Epithelial cell of proximal tubule (primary cell): ENCODE measurements at regions not wholly inside any gene's neighbourhood (a gene's known extent, or its start where the extent isn't known, plus 50 kb on each side); places are given as distances from the start of the nearest gene placed in this dataset.

ENCODE experiments used
- DNase-seq: peaks from one replicate; pipeline ENCODE4 v3.0.0-alpha.2; 2011; ENCODE audit warnings: low read depth
- H3K4me3 ChIP-seq: 2 replicates; pipeline ENCODE4 v1.5.1; 2011; ENCODE audit warnings: low read depth, mild to moderate bottlenecking, low read length
- TF ChIP-seq, protein P1 (sequence below): conservative IDR thresholded peaks from 2 replicates; pipeline ENCODE4 v1.5.1; 2012; ENCODE audit warnings: low read depth, mild to moderate bottlenecking, low read length

DNA sequence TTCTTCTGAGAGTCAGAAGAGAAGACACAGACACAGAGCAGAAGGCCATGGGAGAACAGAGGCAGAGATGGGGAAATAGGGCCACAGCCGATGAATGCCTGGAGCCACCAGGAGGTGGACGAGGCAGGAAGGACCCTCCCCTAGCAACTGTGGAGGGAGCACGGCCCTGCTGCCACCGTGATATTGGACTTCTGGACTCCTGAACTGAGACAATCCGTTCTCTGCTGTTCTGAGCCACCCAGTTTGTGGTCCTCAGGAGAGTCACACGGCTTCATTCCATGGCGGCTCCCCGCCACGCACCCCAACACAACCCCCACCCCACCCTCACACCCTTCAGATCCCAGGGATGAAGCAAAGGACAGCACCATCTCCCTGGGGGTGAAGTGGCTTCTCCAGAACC lies 338.1 kb downstream of the CTTN start:
- no peak for DNase-seq
- TF ChIP-seq, protein P1, sequence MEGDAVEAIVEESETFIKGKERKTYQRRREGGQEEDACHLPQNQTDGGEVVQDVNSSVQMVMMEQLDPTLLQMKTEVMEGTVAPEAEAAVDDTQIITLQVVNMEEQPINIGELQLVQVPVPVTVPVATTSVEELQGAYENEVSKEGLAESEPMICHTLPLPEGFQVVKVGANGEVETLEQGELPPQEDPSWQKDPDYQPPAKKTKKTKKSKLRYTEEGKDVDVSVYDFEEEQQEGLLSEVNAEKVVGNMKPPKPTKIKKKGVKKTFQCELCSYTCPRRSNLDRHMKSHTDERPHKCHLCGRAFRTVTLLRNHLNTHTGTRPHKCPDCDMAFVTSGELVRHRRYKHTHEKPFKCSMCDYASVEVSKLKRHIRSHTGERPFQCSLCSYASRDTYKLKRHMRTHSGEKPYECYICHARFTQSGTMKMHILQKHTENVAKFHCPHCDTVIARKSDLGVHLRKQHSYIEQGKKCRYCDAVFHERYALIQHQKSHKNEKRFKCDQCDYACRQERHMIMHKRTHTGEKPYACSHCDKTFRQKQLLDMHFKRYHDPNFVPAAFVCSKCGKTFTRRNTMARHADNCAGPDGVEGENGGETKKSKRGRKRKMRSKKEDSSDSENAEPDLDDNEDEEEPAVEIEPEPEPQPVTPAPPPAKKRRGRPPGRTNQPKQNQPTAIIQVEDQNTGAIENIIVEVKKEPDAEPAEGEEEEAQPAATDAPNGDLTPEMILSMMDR = no peak
- no peak overlapping the region for H3K4me3 ChIP-seq

- no peak overlapping the region for H3K4me3 ChIP-seq
- DNase-seq = no peak
- TF ChIP-seq, protein P1 = no peak
Measured at GRCh38 chr11:70736937-70737640, 338.8 kb downstream of the CTTN start.

- TF ChIP-seq, protein P1 = no peak
- no peak overlapping the region for H3K4me3 ChIP-seq
- DNase-seq = no peak
Measured at GRCh38 chr11:70737816-70738630, 339.7 kb downstream of the CTTN start.

- DNase-seq = no peak
- TF ChIP-seq, protein P1 = no peak
- H3K4me3 ChIP-seq = no peak overlapping the region
Measured at GRCh38 chr11:70738661-70739060, 340.3 kb downstream of the CTTN start.

DNA sequence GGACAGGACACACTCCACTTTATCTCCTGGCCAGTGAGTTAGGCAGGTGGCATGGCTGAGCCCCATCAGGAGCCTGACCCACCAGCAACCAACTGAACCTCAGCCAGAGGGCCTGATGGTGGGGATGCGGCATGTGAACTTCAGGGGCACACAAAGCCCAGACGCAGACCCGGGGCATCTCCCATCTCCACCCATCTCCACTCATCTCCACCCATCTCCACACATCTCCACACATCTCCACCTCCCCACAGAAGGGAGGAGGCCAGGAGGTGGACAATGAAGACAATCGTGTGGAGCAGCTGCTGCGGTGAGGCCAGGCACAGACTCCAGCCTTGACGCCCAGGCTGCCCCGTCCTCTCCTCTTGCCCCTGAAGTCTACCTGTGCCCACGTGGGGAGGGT lies 340.8 kb downstream of the CTTN start:
- TF ChIP-seq, protein P1 = no peak
- no peak for DNase-seq
- H3K4me3 ChIP-seq = no peak overlapping the region

DNA sequence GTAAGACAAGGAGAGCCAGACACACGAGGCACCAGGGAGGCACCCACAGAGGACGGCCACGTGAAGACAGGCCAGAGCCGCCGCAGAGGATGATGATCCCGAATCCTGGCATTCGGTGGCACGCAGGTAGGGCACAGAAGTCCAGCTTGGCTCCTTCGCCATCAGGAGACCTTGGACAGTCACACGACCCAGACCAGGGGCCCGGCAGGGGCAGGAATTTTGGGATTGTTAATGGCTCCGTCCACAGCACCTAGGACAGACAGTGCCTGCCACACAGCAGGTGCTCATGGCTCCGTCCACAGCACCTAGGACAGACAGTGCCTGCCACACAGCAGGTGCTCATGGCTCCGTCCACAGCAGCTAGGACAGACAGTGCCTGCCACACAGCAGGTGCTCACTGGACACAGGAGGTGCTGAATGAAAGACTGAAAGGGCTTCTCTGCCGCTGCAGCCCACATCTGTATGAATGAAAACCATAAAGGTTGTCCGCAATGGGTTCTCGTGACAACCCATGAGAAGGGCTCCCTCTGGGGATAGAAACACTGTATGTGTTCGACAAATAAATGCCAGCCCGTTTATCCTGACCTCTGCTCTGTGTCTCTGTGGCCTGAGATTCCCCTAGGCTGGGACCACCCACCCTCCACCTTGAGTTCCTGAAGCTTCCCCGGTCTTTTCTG lies 341.6 kb downstream of the CTTN start:
- H3K4me3 ChIP-seq = no peak overlapping the region
- TF ChIP-seq, protein P1 = no peak
- DNase-seq = no peak
